PC-3 (cell line): ENCODE measurements at regions not wholly inside any gene's neighbourhood (a gene's known extent, or its start where the extent isn't known, plus 50 kb on each side); places are given as distances from the start of the nearest gene placed in this dataset.

Source experiments
- ATAC-seq: fragments of 200-7000 bp; cut with Tn5 transposase; 2 replicates; pipeline ENCODE4 v1.9.1; 2020; ENCODE audit warnings: mild to moderate bottlenecking, moderate library complexity
- BruUV-seq: library from RNA; stranded (reverse); fragments of 400-500 nt; replicated peaks from 2 replicates; lab custom pipeline; 2021; lab: Mats Ljungman, UMichigan
- CTCF ChIA-PET: fragments of 300-600 bp; sonication (Branson Sonifier 250); formaldehyde crosslinking; loops from one replicate; lab custom pipeline; 2022; ENCODE audit warnings: antibody characterized with exemption; lab: Charles Lee
- POLR2A ChIA-PET: fragments of 300-600 bp; sonication (Branson Sonifier 250); formaldehyde crosslinking; loops from one replicate; lab custom pipeline; 2022; ENCODE audit warnings: antibody characterized with exemption; ENCODE audit not compliant: unreplicated experiment; lab: Charles Lee
- DNase-seq: peaks from one replicate; pipeline ENCODE4 v3.0.0-alpha.2; 2015
- H2AFZ ChIP-seq: fragments of 300-600 bp; sonication (generic); 2 replicates; pipeline ENCODE4 v1.6.0; 2016; ENCODE audit warnings: antibody characterized with exemption, low read length
- H3F3A ChIP-seq: fragments of 300-600 bp; sonication (generic); one replicate; pipeline ENCODE4 v1.6.0; 2017; ENCODE audit warnings: antibody characterized with exemption, low read length, control low read depth, mild to moderate bottlenecking; ENCODE audit not compliant: unreplicated experiment
- H3K27ac ChIP-seq: fragments of 300-600 bp; sonication (generic); 2 replicates; pipeline ENCODE4 v1.5.1; 2016; ENCODE audit warnings: mild to moderate bottlenecking, low read length
- H3K27me3 ChIP-seq: fragments of 300-600 bp; sonication (generic); 2 replicates; pipeline ENCODE4 v1.6.1; 2016; ENCODE audit warnings: low read length, mixed read lengths
- H3K36me3 ChIP-seq: fragments of 300-600 bp; sonication (generic); 2 replicates; pipeline ENCODE4 v1.6.1; 2016; ENCODE audit warnings: low read depth, mixed run types, low read length, mixed read lengths
- H3K4me1 ChIP-seq: fragments of 300-600 bp; sonication (generic); 2 replicates; pipeline ENCODE4 v1.5.1; 2016; ENCODE audit warnings: low read length; ENCODE audit not compliant: insufficient read depth
- H3K4me2 ChIP-seq: fragments of 300-600 bp; sonication (generic); 2 replicates; pipeline ENCODE4 v1.6.0; 2016; ENCODE audit warnings: low read length
- H3K4me3 ChIP-seq: fragments of 300-600 bp; sonication (generic); 2 replicates; pipeline ENCODE4 v1.5.1; 2016; ENCODE audit warnings: mild to moderate bottlenecking, low read length, mixed read lengths
- H3K79me2 ChIP-seq: fragments of 300-600 bp; sonication (generic); 2 replicates; pipeline ENCODE4 v1.6.1; 2017; ENCODE audit warnings: low read length, mixed read lengths
- H3K9ac ChIP-seq: fragments of 300-600 bp; sonication (generic); 2 replicates; pipeline ENCODE4 v1.6.0; 2016; ENCODE audit warnings: mild to moderate bottlenecking, low read length
- H3K9me2 ChIP-seq: fragments of 300-600 bp; sonication (generic); replicated peaks from 2 replicates; pipeline ENCODE4 v1.6.1; 2016; ENCODE audit warnings: mixed run types, low read length, mixed read lengths
- H3K9me3 ChIP-seq: fragments of 300-600 bp; sonication (generic); 2 replicates; pipeline ENCODE4 v1.6.1; 2016; ENCODE audit warnings: low read length, mixed read lengths
- H4K20me1 ChIP-seq: fragments of 300-600 bp; sonication (generic); 2 replicates; pipeline ENCODE4 v1.6.1; 2016; ENCODE audit warnings: low read length, mixed read lengths
- EZH2 ChIP-seq: fragments of 300-600 bp; sonication (generic); IDR thresholded peaks from one replicate; pipeline ENCODE4 v1.6.1; 2017; ENCODE audit warnings: antibody characterized with exemption, mild to moderate bottlenecking, low read length; ENCODE audit not compliant: unreplicated experiment
- EZH2phosphoT487 ChIP-seq: fragments of 300-600 bp; sonication (generic); IDR thresholded peaks from 2 replicates; pipeline ENCODE4 v1.6.1; 2018; ENCODE audit warnings: mild to moderate bottlenecking, antibody characterized with exemption, low read length, borderline replicate concordance
- intact Hi-C: fragments of 100-400 bp; cut with micrococcal nuclease; formaldehyde crosslinking; loops from 2 replicates; pipeline ENCODE4 v1.9.0; 2023
- TF ChIP-seq, protein P1 (sequence below): fragments of 300-600 bp; sonication (generic); conservative IDR thresholded peaks from 2 replicates; pipeline ENCODE4 v1.5.1; 2017; ENCODE audit warnings: antibody characterized with exemption, low read depth, mild to moderate bottlenecking, low read length

DNA sequence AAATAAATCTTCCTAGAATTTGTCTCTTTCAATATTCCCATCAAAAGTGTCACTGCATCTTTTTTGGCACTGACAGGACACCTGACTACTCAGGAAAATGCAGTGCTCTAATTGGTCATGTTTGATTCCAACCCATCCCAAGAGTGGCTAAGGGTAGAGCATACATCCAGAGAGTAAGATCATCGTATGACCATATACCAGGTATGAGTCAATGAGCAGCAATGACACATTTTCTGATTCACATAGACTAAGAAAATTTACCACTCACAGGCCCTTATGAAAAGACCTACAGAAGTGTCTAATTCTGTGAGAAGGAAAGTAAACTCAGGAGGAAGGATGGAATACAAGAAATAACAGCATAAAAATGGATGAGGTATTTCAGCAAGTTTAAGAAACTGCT lies 434.2 kb downstream of the ZIC1 start:
- no peaks in the 10 kb centered on the region for H3F3A ChIP-seq
- H3K9me3 ChIP-seq, result no peaks in the 10 kb centered on the region
- no peak overlapping the region for H3K4me3 ChIP-seq
- no peak overlapping the region for H3K9ac ChIP-seq
- H3K79me2 ChIP-seq, result no peaks in the 10 kb centered on the region
- peak; percentile 29 for DNase-seq
- H3K27me3 ChIP-seq, result no peaks in the 10 kb centered on the region
- intact Hi-C loops, result no loop called here
- no peak overlapping the region for H3K4me2 ChIP-seq
- H3K4me1 ChIP-seq, result no peaks in the 10 kb centered on the region
- H3K9me2 ChIP-seq, result no peaks in the 10 kb centered on the region
- BruUV-seq, result no TSS peak
- ChIA-PET CTCF (no interaction called here), POLR2A (no interaction called here)
- no peak for TF ChIP-seq EZH2phosphoT487
- TF ChIP-seq EZH2, result no peak
- TF ChIP-seq, protein P1, sequence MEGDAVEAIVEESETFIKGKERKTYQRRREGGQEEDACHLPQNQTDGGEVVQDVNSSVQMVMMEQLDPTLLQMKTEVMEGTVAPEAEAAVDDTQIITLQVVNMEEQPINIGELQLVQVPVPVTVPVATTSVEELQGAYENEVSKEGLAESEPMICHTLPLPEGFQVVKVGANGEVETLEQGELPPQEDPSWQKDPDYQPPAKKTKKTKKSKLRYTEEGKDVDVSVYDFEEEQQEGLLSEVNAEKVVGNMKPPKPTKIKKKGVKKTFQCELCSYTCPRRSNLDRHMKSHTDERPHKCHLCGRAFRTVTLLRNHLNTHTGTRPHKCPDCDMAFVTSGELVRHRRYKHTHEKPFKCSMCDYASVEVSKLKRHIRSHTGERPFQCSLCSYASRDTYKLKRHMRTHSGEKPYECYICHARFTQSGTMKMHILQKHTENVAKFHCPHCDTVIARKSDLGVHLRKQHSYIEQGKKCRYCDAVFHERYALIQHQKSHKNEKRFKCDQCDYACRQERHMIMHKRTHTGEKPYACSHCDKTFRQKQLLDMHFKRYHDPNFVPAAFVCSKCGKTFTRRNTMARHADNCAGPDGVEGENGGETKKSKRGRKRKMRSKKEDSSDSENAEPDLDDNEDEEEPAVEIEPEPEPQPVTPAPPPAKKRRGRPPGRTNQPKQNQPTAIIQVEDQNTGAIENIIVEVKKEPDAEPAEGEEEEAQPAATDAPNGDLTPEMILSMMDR, result no peak
- no peaks in the 10 kb centered on the region for H3K36me3 ChIP-seq
- no peak for ATAC-seq
- no peak overlapping the region for H2AFZ ChIP-seq
- H3K27ac ChIP-seq, result no peak overlapping the region
- H4K20me1 ChIP-seq, result no peaks in the 10 kb centered on the region

DNA sequence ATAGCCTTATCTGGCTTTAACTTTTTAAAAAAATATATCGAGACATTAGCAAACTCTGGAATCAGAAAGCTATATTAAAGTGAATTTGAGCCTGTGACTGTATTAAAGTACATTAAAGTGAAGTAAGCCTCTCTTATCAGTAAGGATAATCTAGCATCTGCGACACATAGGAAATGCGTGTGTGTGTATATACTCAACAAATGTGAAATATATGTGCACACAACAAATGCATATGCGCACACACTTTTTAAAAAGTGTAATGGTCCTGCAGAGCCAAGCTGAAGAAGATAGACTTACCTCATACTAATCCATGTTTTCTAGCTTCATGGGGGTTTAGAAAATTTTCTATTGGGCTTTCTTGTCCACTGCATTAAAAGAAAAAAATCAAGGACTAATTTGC lies 437.1 kb downstream of the ZIC1 start:
- Histone ChIP-seq H3K4me1 (no peaks in the 10 kb centered on the region), H3K27me3 (no peaks in the 10 kb centered on the region), H2AFZ (no peak overlapping the region), H3K4me2 (no peak overlapping the region), H3K79me2 (no peaks in the 10 kb centered on the region), H3K4me3 (no peak overlapping the region), H4K20me1 (no peaks in the 10 kb centered on the region), H3K36me3 (no peaks in the 10 kb centered on the region), H3F3A (no peaks in the 10 kb centered on the region), H3K9me3 (no peaks in the 10 kb centered on the region), H3K9me2 (no peaks in the 10 kb centered on the region), H3K9ac (no peak overlapping the region), H3K27ac (no peak overlapping the region)
- no peak for DNase-seq
- TF ChIP-seq EZH2 (no peak), EZH2phosphoT487 (no peak)
- TF ChIP-seq, protein P1, result no peak
- CTCF ChIA-PET, result no interaction called here
- POLR2A ChIA-PET, result no interaction called here
- BruUV-seq, result no TSS peak
- no peak for ATAC-seq
- intact Hi-C loops, result no loop called here

DNA sequence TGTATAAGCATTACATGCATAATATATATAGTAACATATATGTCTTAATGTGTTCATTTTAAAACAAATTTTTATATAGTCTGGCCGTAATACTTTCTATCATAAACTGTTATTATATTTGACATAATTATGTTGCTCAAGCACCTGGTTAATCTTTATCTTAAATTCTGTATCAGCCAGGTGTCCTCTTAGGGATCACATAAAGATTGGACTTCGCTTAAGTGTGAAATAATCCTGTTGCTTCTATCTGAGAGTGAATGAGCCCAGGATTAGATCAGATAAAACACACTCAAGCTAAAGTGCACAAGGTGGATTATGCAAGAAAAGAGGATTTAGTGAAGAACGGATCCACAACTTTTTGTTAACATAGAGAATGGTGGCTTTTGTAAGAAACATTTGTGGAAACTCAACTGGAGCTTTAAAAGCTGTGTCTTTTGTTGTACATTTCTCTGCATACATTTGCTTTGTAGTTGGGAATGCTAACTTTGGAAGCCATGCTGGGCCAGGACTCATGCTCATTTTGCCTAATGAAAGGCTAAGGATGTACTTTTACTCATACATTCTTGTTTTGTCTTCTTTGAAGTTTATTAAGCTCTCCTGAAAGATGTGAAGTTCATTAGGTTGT lies 437.8 kb downstream of the ZIC1 start:
- Histone ChIP-seq H3K27me3 (no peaks in the 10 kb centered on the region), H2AFZ (no peak overlapping the region), H3K9me2 (no peaks in the 10 kb centered on the region), H3K36me3 (no peaks in the 10 kb centered on the region), H3F3A (no peaks in the 10 kb centered on the region), H3K79me2 (no peaks in the 10 kb centered on the region), H3K9me3 (no peaks in the 10 kb centered on the region), H3K9ac (no peak overlapping the region), H3K4me1 (no peaks in the 10 kb centered on the region), H3K4me2 (no peak overlapping the region), H3K27ac (no peak overlapping the region), H4K20me1 (no peaks in the 10 kb centered on the region), H3K4me3 (no peak overlapping the region)
- TF ChIP-seq EZH2phosphoT487, result no peak
- TF ChIP-seq, protein P1, result no peak
- no peak for TF ChIP-seq EZH2
- ChIA-PET CTCF (no interaction called here), POLR2A (no interaction called here)
- no TSS peak for BruUV-seq
- no peak for ATAC-seq
- intact Hi-C loops, result no loop called here
- DNase-seq, result no peak
